Trophoblast cell (in vitro differentiated cells and primary cell): ENCODE measurements at regions not wholly inside any gene's neighbourhood (a gene's known extent, or its start where the extent isn't known, plus 50 kb on each side); places are given as distances from the start of the nearest gene placed in this dataset.

Experiments
- DNase-seq, 2 donors: peaks; one replicate each; pipeline ENCODE4 v3.0.0-alpha.2; 2016
- H2AFZ ChIP-seq: 2 replicates; pipeline ENCODE4 v1.6.1; 2013; ENCODE audit warnings: low read length, moderate library complexity, mild to moderate bottlenecking; ENCODE audit not compliant: insufficient read depth, poor library complexity
- H2AK5ac ChIP-seq: 2 replicates; pipeline ENCODE4 v1.6.1; 2013; ENCODE audit warnings: mild to moderate bottlenecking, low read length
- H2BK120ac ChIP-seq: 2 replicates; pipeline ENCODE4 v1.6.1; 2013; ENCODE audit warnings: low read length, mild to moderate bottlenecking, moderate library complexity; ENCODE audit not compliant: insufficient read depth, poor library complexity
- H2BK12ac ChIP-seq: 2 replicates; pipeline ENCODE4 v1.6.1; 2013; ENCODE audit warnings: mild to moderate bottlenecking, low read length, moderate library complexity
- H2BK5ac ChIP-seq: 2 replicates; pipeline ENCODE4 v1.6.1; 2013; ENCODE audit warnings: low read length, low read depth, moderate library complexity, mild to moderate bottlenecking; ENCODE audit not compliant: poor library complexity
- H3K14ac ChIP-seq: 2 replicates; pipeline ENCODE4 v1.6.1; 2013; ENCODE audit warnings: mild to moderate bottlenecking, low read length
- H3K18ac ChIP-seq: 2 replicates; pipeline ENCODE4 v1.6.1; 2013; ENCODE audit warnings: mild to moderate bottlenecking, low read length
- H3K23ac ChIP-seq: 2 replicates; pipeline ENCODE4 v1.6.1; 2013; ENCODE audit warnings: low read length
- H3K27ac ChIP-seq: 2 replicates; pipeline ENCODE4 v1.5.1; 2013; ENCODE audit warnings: low read depth, mild to moderate bottlenecking, inconsistent platforms, low read length, moderate library complexity
- H3K27me3 ChIP-seq: 2 replicates; pipeline ENCODE4 v1.6.1; 2013; ENCODE audit warnings: inconsistent platforms, mild to moderate bottlenecking, low read length, moderate library complexity; ENCODE audit not compliant: insufficient read depth
- H3K36me3 ChIP-seq, 2 experiments: 1 replicate in 1 of 2; 2 replicates in 1 of 2; pipeline ENCODE4 v1.6.1; 2013; ENCODE audit warnings: low read length in 2 of 2, mild to moderate bottlenecking in 2 of 2, moderate library complexity in 1 of 2; ENCODE audit not compliant: insufficient read depth in 2 of 2, control insufficient read depth in 1 of 2
- H3K4ac ChIP-seq: 2 replicates; pipeline ENCODE4 v1.6.1; 2013; ENCODE audit warnings: low read depth, mild to moderate bottlenecking, low read length, moderate library complexity
- H3K4me1 ChIP-seq, 2 experiments: 1 replicate in 1 of 2; 2 replicates in 1 of 2; pipeline ENCODE4 v1.6.1; 2013; ENCODE audit warnings: low read length in 2 of 2, mild to moderate bottlenecking in 2 of 2, moderate library complexity in 1 of 2; ENCODE audit not compliant: insufficient read depth in 2 of 2, control insufficient read depth in 1 of 2
- H3K4me2 ChIP-seq: 2 replicates; pipeline ENCODE4 v1.6.1; 2013; ENCODE audit warnings: inconsistent platforms, mild to moderate bottlenecking, low read length, moderate library complexity
- H3K4me3 ChIP-seq: 2 replicates; pipeline ENCODE4 v1.5.1; 2013; ENCODE audit warnings: mild to moderate bottlenecking, low read depth, low read length, inconsistent platforms
- H3K79me1 ChIP-seq: one replicate; pipeline ENCODE4 v1.6.1; 2013; ENCODE audit warnings: low read length
- H3K79me2 ChIP-seq: 2 replicates; pipeline ENCODE4 v1.6.1; 2013; ENCODE audit warnings: low read length, mild to moderate bottlenecking; ENCODE audit not compliant: control insufficient read depth, insufficient read depth, poor library complexity
- H3K9ac ChIP-seq: 2 replicates; pipeline ENCODE4 v1.6.1; 2013; ENCODE audit warnings: mild to moderate bottlenecking, low read length
- H3K9me3 ChIP-seq: 2 replicates; pipeline ENCODE4 v1.6.1; 2013; ENCODE audit warnings: low read depth, mild to moderate bottlenecking, control low read depth, inconsistent platforms, low read length; ENCODE audit not compliant: insufficient read depth
- H4K12ac ChIP-seq: 2 replicates; pipeline ENCODE4 v1.6.1; 2013; ENCODE audit warnings: low read depth, mild to moderate bottlenecking, low read length, moderate library complexity
- H4K8ac ChIP-seq: 2 replicates; pipeline ENCODE4 v1.6.1; 2013; ENCODE audit warnings: low read depth, mild to moderate bottlenecking, low read length, moderate library complexity
- H4K91ac ChIP-seq: one replicate; pipeline ENCODE4 v1.6.1; 2013; ENCODE audit warnings: low read depth, mild to moderate bottlenecking, low read length, moderate library complexity
- WGBS: extraction: QIAGEN DNeasy Blood & Tissue Kit; methylation state at CpG from one replicate; pipeline ENCODE4 v1.1.7; 2013; ENCODE audit warnings: missing lambda C conversion rate; ENCODE audit not compliant: insufficient read length, insufficient coverage; ENCODE audit errors: extremely low coverage; 5-methylcytosine and 5-hydroxymethylcytosine counted together

DNA sequence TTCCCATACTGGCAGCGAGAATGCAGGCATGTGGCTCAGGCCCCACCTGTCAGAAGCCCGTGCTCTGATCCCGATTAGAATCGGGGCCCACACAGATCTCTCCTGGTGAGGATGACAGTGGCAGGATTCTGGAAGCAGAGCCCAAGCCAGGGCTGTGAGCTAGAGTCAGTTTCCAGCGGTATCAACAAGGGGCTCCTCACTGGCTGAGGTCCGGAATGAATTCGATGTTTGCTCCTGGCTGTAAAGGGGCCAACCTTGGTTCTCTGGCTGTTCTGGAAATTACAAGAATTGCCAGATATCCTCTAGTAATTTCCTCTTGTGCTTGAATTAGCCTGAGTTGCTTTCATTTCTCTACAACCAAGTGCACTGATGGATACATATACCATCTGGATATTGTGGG lies 129.1 kb upstream of the SPRY4 start:
- Histone ChIP-seq H3K4me3 (no peak overlapping the region), H3K27ac (no peak overlapping the region), H2BK120ac (no peak overlapping the region), H4K12ac (no peak overlapping the region), H3K27me3 (no peaks in the 10 kb centered on the region), H2BK5ac (no peak overlapping the region), H2AFZ (no peak overlapping the region), H3K4me1 (no peaks in the 10 kb centered on the region), H3K79me2 (no peaks in the 10 kb centered on the region), H3K4me2 (no peak overlapping the region), H3K9me3 (peaks cover 3% of the 10 kb centered on the region), H3K79me1 (no peaks in the 10 kb centered on the region), H3K23ac (no peak overlapping the region), H3K18ac (no peak overlapping the region), H4K8ac (no peak overlapping the region), H3K14ac (no peak overlapping the region), H3K36me3 (no peaks in the 10 kb centered on the region), H4K91ac (no peak overlapping the region), H2AK5ac (no peak overlapping the region), H3K4ac (no peak overlapping the region), H2BK12ac (no peak overlapping the region), H3K9ac (no peak overlapping the region)
- no peak for DNase-seq
- WGBS = no CpG with 5 or more reads among the region's 7 CpGs

DNA sequence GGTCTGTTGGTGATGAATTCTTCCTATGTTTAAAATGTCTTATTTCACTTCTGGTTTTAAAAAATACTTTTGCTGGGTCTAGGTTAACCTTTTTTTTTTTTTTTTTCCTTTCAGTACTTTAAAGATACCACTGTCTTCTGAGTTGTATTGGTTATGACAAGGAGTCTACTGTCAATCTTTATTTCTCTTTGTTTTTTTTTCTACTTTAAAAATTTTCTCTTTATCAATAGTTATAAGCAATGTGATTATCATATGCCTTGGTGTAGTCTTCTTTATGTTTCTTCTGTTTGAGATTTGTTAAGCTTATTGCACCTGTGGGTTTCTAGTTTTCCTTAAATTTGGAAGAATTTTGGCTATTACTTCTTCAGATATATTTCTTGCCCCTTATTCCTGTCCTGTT lies 125.6 kb upstream of the SPRY4 start:
- H3K79me1 ChIP-seq = no peaks in the 10 kb centered on the region
- no peak overlapping the region for H4K91ac ChIP-seq
- H3K4me2 ChIP-seq = no peak overlapping the region
- no peak overlapping the region for H2BK120ac ChIP-seq
- H3K27ac ChIP-seq = no peak overlapping the region
- DNase-seq = no peak
- H3K23ac ChIP-seq = no peak overlapping the region
- H3K79me2 ChIP-seq = no peaks in the 10 kb centered on the region
- no peak overlapping the region for H3K9ac ChIP-seq
- no peak overlapping the region for H2AK5ac ChIP-seq
- no peak overlapping the region for H2AFZ ChIP-seq
- no peak overlapping the region for H3K18ac ChIP-seq
- no peak overlapping the region for H4K8ac ChIP-seq
- no peaks in the 10 kb centered on the region for H3K9me3 ChIP-seq
- no peak overlapping the region for H2BK12ac ChIP-seq
- no peak overlapping the region for H4K12ac ChIP-seq
- no peak overlapping the region for H2BK5ac ChIP-seq
- H3K27me3 ChIP-seq = no peaks in the 10 kb centered on the region
- H3K4me1 ChIP-seq = peaks cover 0 to 3% of the 10 kb centered on the region in 2 experiments
- H3K14ac ChIP-seq = no peak overlapping the region
- H3K36me3 ChIP-seq = no peaks in the 10 kb centered on the region
- no peak overlapping the region for H3K4me3 ChIP-seq
- H3K4ac ChIP-seq = no peak overlapping the region

DNA sequence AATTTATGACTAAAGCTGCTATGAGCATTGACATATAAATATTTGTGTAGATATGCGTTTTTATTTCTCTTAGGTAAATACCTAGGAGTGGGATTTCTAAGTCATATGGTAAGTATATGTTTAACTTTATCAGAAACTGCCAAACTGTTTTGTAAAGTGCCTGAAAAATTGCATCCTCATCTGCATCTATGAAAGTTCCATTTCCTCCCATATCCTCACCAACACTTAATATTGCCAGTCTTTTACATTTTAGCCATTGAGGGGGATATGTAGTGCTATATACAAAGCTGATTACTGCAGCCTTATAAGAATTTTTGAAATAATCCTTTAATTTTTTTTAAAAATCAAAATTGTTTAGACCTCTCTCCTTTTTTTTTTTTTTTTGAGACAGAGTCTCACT lies 123.1 kb upstream of the SPRY4 start:
- Histone ChIP-seq H3K9ac (no peak overlapping the region), H2AK5ac (no peak overlapping the region)

DNA sequence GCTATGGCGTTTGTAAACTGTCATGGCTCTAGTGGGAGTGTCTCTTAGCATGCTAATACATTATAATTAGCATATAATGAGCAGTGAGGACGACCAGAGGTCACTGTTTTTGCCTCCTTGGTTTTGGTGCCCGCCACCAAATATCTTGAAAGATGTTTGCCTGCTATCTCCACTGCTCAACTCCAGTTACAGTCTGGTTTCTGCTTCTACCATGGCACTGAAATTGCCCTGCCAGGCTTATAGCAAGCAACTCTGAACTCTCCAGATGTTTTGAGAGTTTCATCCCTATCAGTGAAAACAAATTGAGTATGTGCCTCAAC lies 122.1 kb upstream of the SPRY4 start:
- Histone ChIP-seq H3K4me1 (peaks cover 0 to 3% of the 10 kb centered on the region in 2 experiments), H3K23ac (no peak overlapping the region), H2AFZ (no peak overlapping the region), H3K27me3 (no peaks in the 10 kb centered on the region), H4K8ac (no peak overlapping the region), H3K9me3 (peaks cover 1% of the 10 kb centered on the region), H3K18ac (no peak overlapping the region), H3K4ac (no peak overlapping the region), H4K91ac (no peak overlapping the region), H2BK12ac (no peak overlapping the region), H2AK5ac (no peak overlapping the region), H3K14ac (no peak overlapping the region), H2BK5ac (no peak overlapping the region), H3K4me3 (no peak overlapping the region), H4K12ac (no peak overlapping the region), H3K36me3 (no peaks in the 10 kb centered on the region), H3K4me2 (no peak overlapping the region), H3K79me2 (no peaks in the 10 kb centered on the region), H2BK120ac (no peak overlapping the region), H3K79me1 (no peaks in the 10 kb centered on the region), H3K9ac (no peak overlapping the region), H3K27ac (no peak overlapping the region)
- DNase-seq = no peak
- no CpG with 5 or more reads among the region's 3 CpGs for WGBS

More for the DNA sequence above, 123.1 kb upstream of the SPRY4 start:
- no peak overlapping the region for H3K23ac ChIP-seq
- H3K4ac ChIP-seq = no peak overlapping the region
- no peaks in the 10 kb centered on the region for H3K79me1 ChIP-seq
- H3K27me3 ChIP-seq = no peaks in the 10 kb centered on the region
- H3K27ac ChIP-seq = no peak overlapping the region
- peaks cover 0 to 3% of the 10 kb centered on the region in 2 experiments for H3K4me1 ChIP-seq
- H2BK120ac ChIP-seq = no peak overlapping the region
- H2BK12ac ChIP-seq = no peak overlapping the region
- H3K9me3 ChIP-seq = peaks cover 1% of the 10 kb centered on the region
- H3K36me3 ChIP-seq = no peaks in the 10 kb centered on the region
- no peak overlapping the region for H3K4me3 ChIP-seq
- no peaks in the 10 kb centered on the region for H3K79me2 ChIP-seq
- H3K4me2 ChIP-seq = no peak overlapping the region
- H4K12ac ChIP-seq = no peak overlapping the region
- H4K91ac ChIP-seq = no peak overlapping the region
- H3K18ac ChIP-seq = no peak overlapping the region
- H3K14ac ChIP-seq = no peak overlapping the region
- no peak overlapping the region for H2BK5ac ChIP-seq
- no peak overlapping the region for H4K8ac ChIP-seq
- H2AFZ ChIP-seq = no peak overlapping the region
- no peak for DNase-seq
- no CpG with 5 or more reads among the region's 1 CpG for WGBS
